ENCODE measurements at regions not wholly inside any gene's neighbourhood (a gene's known extent, or its start where the extent isn't known, plus 50 kb on each side); places are given as distances from the start of the nearest gene placed in this dataset.

DNA sequence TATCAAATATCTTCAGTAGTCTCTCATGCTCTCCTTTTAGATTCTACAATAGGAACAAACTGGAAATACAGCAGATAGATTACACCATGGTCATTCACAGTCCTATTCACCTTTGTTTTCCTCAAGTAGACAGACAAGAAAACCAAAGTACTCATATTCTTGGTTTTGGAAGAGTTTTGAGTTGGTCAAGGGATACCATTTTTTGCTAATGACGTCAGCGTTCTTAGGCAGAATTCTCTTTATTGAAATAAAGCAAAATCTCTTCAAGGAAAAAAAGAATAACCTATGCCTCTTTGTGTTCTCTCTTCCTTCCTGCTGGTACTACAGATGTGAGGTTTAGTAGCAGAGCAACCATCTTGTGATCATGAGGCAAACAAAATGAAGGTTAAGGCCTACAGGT lies 268.3 kb upstream of the PDZRN3 start:
- TF ChIP-seq EZH2 (IDR thresholded peaks at IDR 0.05; ENCODE audit: borderline replicate concordance, low read depth, low read length, poor library complexity, severe bottlenecking) (no peak), CTCF (conservative IDR thresholded peaks at IDR 0.05; ENCODE audit: low read depth, low read length) (no peak)
